OCI-LY3 (cell line): ENCODE measurements at regions not wholly inside any gene's neighbourhood (a gene's known extent, or its start where the extent isn't known, plus 50 kb on each side); places are given as distances from the start of the nearest gene placed in this dataset.
"Not testable (repeated sequence)": the region's sequence is repeated elsewhere in the genome, so short reads cannot be mapped to it uniquely, and the experiment has no call there.

Source experiments
- H2AFZ ChIP-seq: fragments of 200-600, 300-600 bp; shearing (Covaris generic); 2 replicates; pipeline ENCODE4 v1.6.0; 2014; ENCODE audit warnings: antibody characterized with exemption, low read depth, low read length
- H3K27ac ChIP-seq: fragments of 200-600, 300-600 bp; sonication (generic); 2 replicates; pipeline ENCODE4 v1.5.1; 2014; ENCODE audit warnings: mild to moderate bottlenecking, low read length, moderate library complexity, mixed read lengths
- H3K27me3 ChIP-seq: fragments of 200-600, 300-600 bp; sonication (generic); 2 replicates; pipeline ENCODE4 v1.6.1; 2014; ENCODE audit warnings: low read depth, low read length, mixed read lengths
- H3K36me3 ChIP-seq: fragments of 200-600, 300-600 bp; sonication (generic); replicated peaks from 2 replicates; pipeline ENCODE3; 2014; ENCODE audit warnings: low read depth, low read length, mixed read lengths
- H3K4me1 ChIP-seq: fragments of 300-600, 200-600 bp; sonication (generic); 2 replicates; pipeline ENCODE4 v1.6.1; 2014; ENCODE audit warnings: low read length, mixed read lengths
- H3K4me2 ChIP-seq: fragments of 200-600, 300-600 bp; sonication (generic); 2 replicates; pipeline ENCODE4 v1.6.1; 2014; ENCODE audit warnings: low read length, mixed read lengths
- H3K4me3 ChIP-seq: fragments of 300-600, 200-600 bp; sonication (generic); 2 replicates; pipeline ENCODE4 v1.5.1; 2014; ENCODE audit warnings: antibody characterized with exemption, mild to moderate bottlenecking, low read length, moderate library complexity
- H3K79me2 ChIP-seq: fragments of 300-600, 200-600 bp; shearing (Covaris generic); 2 replicates; pipeline ENCODE4 v1.6.1; 2014; ENCODE audit warnings: mild to moderate bottlenecking, low read length, mixed read lengths
- H3K9ac ChIP-seq: fragments of 300-600, 200-600 bp; shearing (Covaris generic); 2 replicates; pipeline ENCODE4 v1.6.0; 2014; ENCODE audit warnings: mild to moderate bottlenecking, low read length, moderate library complexity
- H3K9me3 ChIP-seq: fragments of 200-600, 300-600 bp; shearing (Covaris generic); 2 replicates; pipeline ENCODE4 v1.6.1; 2014; ENCODE audit warnings: low read length, mixed read lengths; ENCODE audit not compliant: insufficient read depth
- H4K20me1 ChIP-seq: fragments of 200-600, 300-600 bp; sonication (generic); 2 replicates; pipeline ENCODE4 v1.6.1; 2016; ENCODE audit warnings: low read length, mixed read lengths; ENCODE audit not compliant: insufficient read depth
- EZH2phosphoT487 ChIP-seq: fragments of 200-600 bp; shearing (Covaris generic); IDR thresholded peaks from 2 replicates; pipeline ENCODE4 v1.6.1; 2018; ENCODE audit warnings: antibody characterized with exemption, mixed run types, low read depth
- TF ChIP-seq, protein P1 (sequence below): fragments of 200-600, 300-600 bp; sonication (generic); IDR thresholded peaks from 2 replicates; pipeline ENCODE4 v1.5.1; 2014; ENCODE audit warnings: antibody characterized with exemption, low read length, low read depth

DNA sequence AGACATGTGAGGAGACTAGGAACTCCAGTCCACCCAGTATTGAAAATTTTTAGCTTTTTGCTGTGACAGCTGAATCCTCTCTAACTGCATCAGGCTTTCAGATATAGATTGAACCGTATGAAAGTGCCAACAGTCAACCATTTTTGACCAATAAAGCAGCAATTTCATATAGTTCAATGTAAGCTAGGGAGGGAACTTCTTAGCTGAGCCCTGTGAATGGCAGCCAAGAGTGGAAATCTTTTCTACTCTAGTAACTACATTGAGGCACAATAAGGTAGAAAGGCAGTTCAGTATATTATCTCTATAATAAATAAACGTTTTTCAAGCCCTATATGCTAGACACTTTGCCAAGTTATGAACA lies 96.3 kb upstream of the TANK start:
- Histone ChIP-seq H3K79me2 (no peaks in the 10 kb centered on the region), H3K4me2 (peak overlapping the region; percentile 56), H4K20me1 (no peaks in the 10 kb centered on the region), H3K4me1 (peaks cover 17% of the 10 kb centered on the region), H3K9me3 (no peaks in the 10 kb centered on the region), H3K36me3 (no peaks in the 10 kb centered on the region), H3K27me3 (no peaks in the 10 kb centered on the region), H3K9ac (peak overlapping the region; percentile 42; the same call in 1 of the 2 replicates), H3K4me3 (no peak overlapping the region; the same call in 1 of the 2 replicates), H3K27ac (no peak overlapping the region), H2AFZ (peak overlapping the region; percentile 93)
- TF ChIP-seq, protein P1, sequence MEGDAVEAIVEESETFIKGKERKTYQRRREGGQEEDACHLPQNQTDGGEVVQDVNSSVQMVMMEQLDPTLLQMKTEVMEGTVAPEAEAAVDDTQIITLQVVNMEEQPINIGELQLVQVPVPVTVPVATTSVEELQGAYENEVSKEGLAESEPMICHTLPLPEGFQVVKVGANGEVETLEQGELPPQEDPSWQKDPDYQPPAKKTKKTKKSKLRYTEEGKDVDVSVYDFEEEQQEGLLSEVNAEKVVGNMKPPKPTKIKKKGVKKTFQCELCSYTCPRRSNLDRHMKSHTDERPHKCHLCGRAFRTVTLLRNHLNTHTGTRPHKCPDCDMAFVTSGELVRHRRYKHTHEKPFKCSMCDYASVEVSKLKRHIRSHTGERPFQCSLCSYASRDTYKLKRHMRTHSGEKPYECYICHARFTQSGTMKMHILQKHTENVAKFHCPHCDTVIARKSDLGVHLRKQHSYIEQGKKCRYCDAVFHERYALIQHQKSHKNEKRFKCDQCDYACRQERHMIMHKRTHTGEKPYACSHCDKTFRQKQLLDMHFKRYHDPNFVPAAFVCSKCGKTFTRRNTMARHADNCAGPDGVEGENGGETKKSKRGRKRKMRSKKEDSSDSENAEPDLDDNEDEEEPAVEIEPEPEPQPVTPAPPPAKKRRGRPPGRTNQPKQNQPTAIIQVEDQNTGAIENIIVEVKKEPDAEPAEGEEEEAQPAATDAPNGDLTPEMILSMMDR = no peak; the same call in 1 of the 2 replicates
- no peak for TF ChIP-seq EZH2phosphoT487

DNA sequence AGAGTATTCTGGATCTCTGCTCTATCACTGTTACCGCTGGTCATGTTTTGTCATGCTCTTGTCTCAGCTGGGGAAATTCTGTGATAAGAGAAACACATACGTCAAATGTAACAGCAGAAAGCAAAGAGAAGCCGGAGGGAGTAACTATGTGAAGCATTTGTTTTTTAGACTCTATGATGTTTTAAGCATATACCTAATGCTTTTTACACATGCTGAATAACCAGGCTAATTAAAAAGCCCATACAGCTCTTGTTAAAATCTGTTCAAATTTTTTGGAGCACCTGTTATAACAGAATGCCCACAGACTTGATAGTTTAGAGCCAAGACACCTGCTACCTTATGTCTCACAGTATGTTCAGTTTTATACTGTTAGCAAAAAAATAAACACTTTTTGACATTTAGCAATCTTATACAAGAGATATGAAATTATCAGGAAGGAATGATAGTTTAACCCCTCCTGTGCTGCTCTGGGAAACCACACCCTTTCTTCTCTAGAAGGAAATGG lies 92.3 kb upstream of the TANK start:
- Histone ChIP-seq H3K79me2 (no peaks in the 10 kb centered on the region), H2AFZ (no peak overlapping the region), H3K9ac (no peak overlapping the region), H3K36me3 (no peaks in the 10 kb centered on the region), H3K4me1 (peaks cover 22% of the 10 kb centered on the region), H3K4me2 (no peak overlapping the region), H3K27me3 (no peaks in the 10 kb centered on the region), H3K4me3 (no peak overlapping the region), H3K27ac (no peak overlapping the region), H4K20me1 (no peaks in the 10 kb centered on the region), H3K9me3 (no peaks in the 10 kb centered on the region)
- TF ChIP-seq, protein P1 = no peak
- no peak for TF ChIP-seq EZH2phosphoT487

DNA sequence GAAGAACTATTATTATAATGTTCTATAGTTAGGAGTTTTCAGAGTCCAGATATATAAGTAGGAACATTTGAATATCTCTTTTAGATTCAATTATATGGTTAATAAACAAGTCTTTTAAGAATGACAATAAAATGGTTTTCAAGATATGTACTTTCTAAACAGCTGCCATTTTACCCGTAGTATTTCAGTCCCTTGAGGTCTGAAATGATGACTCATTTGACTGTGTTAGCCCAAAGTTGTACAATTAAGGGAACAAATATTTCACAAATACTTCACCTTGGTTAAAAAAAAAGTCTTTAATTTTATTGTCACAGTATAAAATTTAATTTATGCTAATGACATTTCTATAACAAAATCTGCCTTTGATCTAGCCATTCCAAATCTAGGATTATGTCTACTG lies 91.6 kb upstream of the TANK start:
- Histone ChIP-seq H3K4me3 (no peak overlapping the region), H3K27me3 (no peaks in the 10 kb centered on the region), H3K9ac (no peak overlapping the region), H3K79me2 (no peaks in the 10 kb centered on the region), H2AFZ (no peak overlapping the region), H3K4me1 (peaks cover 18% of the 10 kb centered on the region), H3K36me3 (no peaks in the 10 kb centered on the region), H3K4me2 (peak overlapping the region; percentile 8; the same call in 1 of the 2 replicates), H3K9me3 (no peaks in the 10 kb centered on the region), H3K27ac (no peak overlapping the region), H4K20me1 (no peaks in the 10 kb centered on the region)
- no peak for TF ChIP-seq EZH2phosphoT487
- TF ChIP-seq, protein P1 = no peak

DNA sequence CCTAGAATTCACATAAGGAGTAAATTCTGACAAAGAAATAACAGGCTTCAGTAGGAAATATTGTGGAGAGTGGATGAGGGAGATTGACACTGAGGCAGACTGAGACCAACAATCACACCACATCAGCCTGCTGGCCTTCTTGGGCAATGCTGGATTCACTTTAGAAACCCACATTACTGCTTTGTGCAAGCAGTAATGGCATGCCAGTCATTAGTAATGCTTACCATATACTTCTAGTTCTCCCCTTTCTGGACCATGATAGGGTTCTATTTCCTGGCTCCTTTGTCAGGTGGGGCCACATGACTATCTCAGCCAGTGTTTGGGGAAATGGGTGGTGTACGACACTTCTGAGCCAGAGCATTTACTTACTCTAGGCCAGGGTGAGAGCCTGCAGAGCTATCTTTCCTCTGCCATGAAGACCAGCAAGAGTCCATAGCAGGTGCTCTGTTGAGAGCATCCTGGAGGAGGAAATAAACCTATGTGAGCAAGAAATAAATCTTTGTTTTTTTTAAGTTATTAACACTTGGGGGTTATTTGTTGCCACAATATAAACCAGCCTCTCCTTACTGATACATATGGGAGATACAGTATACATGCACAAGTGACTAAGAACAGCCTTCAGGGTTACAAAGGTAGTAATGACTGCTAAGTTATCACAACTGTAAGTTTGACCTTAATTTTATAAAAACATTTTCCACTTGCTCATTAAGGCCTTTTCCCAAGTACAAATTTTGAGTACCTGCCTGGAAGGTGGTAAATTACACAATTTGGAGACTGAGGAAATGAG lies 89.3 kb upstream of the TANK start:
- no peak overlapping the region for H3K4me3 ChIP-seq
- no peaks in the 10 kb centered on the region for H3K9me3 ChIP-seq
- H3K79me2 ChIP-seq = no peaks in the 10 kb centered on the region
- no peaks in the 10 kb centered on the region for H3K36me3 ChIP-seq
- H3K4me1 ChIP-seq = peaks cover 19% of the 10 kb centered on the region
- no peak overlapping the region for H3K9ac ChIP-seq
- no peaks in the 10 kb centered on the region for H3K27me3 ChIP-seq
- H4K20me1 ChIP-seq = no peaks in the 10 kb centered on the region
- H3K27ac ChIP-seq = no peak overlapping the region
- H3K4me2 ChIP-seq = no peak overlapping the region
- peak overlapping the region; percentile 58; the same call in 1 of the 2 replicates for H2AFZ ChIP-seq
- TF ChIP-seq EZH2phosphoT487 = no peak

DNA sequence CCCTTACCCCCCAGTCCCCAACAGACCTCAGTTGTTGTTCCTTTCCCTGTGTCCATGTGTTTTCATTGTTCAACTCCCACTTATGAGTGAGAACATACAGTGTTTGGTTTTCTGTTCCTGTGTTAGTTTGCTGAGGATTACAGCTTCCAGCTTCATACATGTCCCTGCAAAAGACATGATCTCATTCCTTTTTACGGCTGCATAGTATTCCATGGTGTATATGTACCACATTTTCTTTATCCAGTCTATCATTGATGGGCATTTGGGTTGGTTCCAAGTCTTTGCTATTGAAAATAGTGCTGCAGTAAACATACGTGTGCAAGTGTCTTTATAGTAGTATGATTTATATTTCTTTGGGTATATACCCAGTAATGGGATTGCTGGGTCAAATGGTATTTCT lies 87.8 kb upstream of the TANK start:
- not testable (repeated sequence) for H3K36me3 ChIP-seq, H3K4me2 ChIP-seq, H3K27me3 ChIP-seq, H3K9me3 ChIP-seq, H3K27ac ChIP-seq, H4K20me1 ChIP-seq, H3K4me3 ChIP-seq, H2AFZ ChIP-seq, H3K9ac ChIP-seq, H3K79me2 ChIP-seq
- H3K4me1 ChIP-seq = peaks cover 35% of the 10 kb centered on the region
